OCI-LY1 (cell line): ENCODE measurements at regions not wholly inside any gene's neighbourhood (a gene's known extent, or its start where the extent isn't known, plus 50 kb on each side); places are given as distances from the start of the nearest gene placed in this dataset.

ENCODE experiments used
- H2AFZ ChIP-seq: fragments of 200-600 bp; sonication (generic), shearing (Covaris generic); 2 replicates; pipeline ENCODE4 v1.6.0; 2014; ENCODE audit warnings: antibody characterized with exemption, mild to moderate bottlenecking, low read length
- H3F3A ChIP-seq: fragments of 200-600 bp; sonication (generic), shearing (Covaris generic); 2 replicates; pipeline ENCODE4 v1.6.0; 2014; ENCODE audit warnings: mild to moderate bottlenecking, antibody characterized with exemption, low read length, moderate library complexity; ENCODE audit not compliant: insufficient read depth
- H3K27ac ChIP-seq: fragments of 200-600 bp; sonication (generic); 2 replicates; pipeline ENCODE4 v1.5.1; 2014; ENCODE audit warnings: low read length, mixed run types, mild to moderate bottlenecking, low read depth; ENCODE audit not compliant: poor library complexity, severe bottlenecking
- H3K27me3 ChIP-seq: fragments of 200-600 bp; sonication (generic); 2 replicates; pipeline ENCODE4 v1.6.0; 2014; ENCODE audit warnings: antibody characterized with exemption, mild to moderate bottlenecking, low read length, moderate library complexity; ENCODE audit not compliant: insufficient read depth
- H3K36me3 ChIP-seq: fragments of 200-600 bp; sonication (generic); 2 replicates; pipeline ENCODE4 v1.6.1; 2014; ENCODE audit warnings: mild to moderate bottlenecking, antibody characterized with exemption, low read length, moderate library complexity, mixed read lengths; ENCODE audit not compliant: insufficient read depth
- H3K4me1 ChIP-seq: fragments of 200-600 bp; sonication (generic); 2 replicates; pipeline ENCODE4 v1.5.1; 2014; ENCODE audit warnings: mild to moderate bottlenecking, low read length, moderate library complexity; ENCODE audit not compliant: insufficient read depth, severe bottlenecking
- H3K4me2 ChIP-seq: fragments of 200-600 bp; sonication (generic), shearing (Covaris generic); 2 replicates; pipeline ENCODE4 v1.6.1; 2014; ENCODE audit warnings: low read length
- H3K4me3 ChIP-seq: fragments of 200-600 bp; sonication (generic); 2 replicates; pipeline ENCODE4 v1.5.1; 2014; ENCODE audit warnings: low read length, low read depth, mild to moderate bottlenecking, mixed read lengths; ENCODE audit not compliant: poor library complexity, severe bottlenecking
- H3K79me2 ChIP-seq: fragments of 200-600 bp; shearing (Covaris generic); 2 replicates; pipeline ENCODE4 v1.6.1; 2016; ENCODE audit warnings: mixed run types, low read length, mixed read lengths; ENCODE audit not compliant: insufficient read depth
- H3K9ac ChIP-seq: fragments of 200-600 bp; sonication (generic), shearing (Covaris generic); 2 replicates; pipeline ENCODE4 v1.6.1; 2014; ENCODE audit warnings: mild to moderate bottlenecking, low read length, mixed read lengths
- H3K9me2 ChIP-seq: fragments of 200-600 bp; sonication (generic), shearing (Covaris generic); 2 replicates; pipeline ENCODE4 v1.6.1; 2014; ENCODE audit warnings: low read depth, mild to moderate bottlenecking, low read length, mixed read lengths
- H3K9me3 ChIP-seq: fragments of 200-600 bp; shearing (Covaris generic); 2 replicates; pipeline ENCODE4 v1.6.1; 2014; ENCODE audit warnings: low read length, mixed read lengths
- H4K20me1 ChIP-seq: fragments of 200-600 bp; sonication (generic), shearing (Covaris generic); 2 replicates; pipeline ENCODE4 v1.6.0; 2016; ENCODE audit warnings: mild to moderate bottlenecking, low read length; ENCODE audit not compliant: insufficient read depth
- EZH2 ChIP-seq: fragments of 200-600 bp; sonication (generic), shearing (Covaris generic); IDR thresholded peaks from 2 replicates; pipeline ENCODE4 v1.8.0; 2017; ENCODE audit warnings: borderline replicate concordance, mixed run types, mild to moderate bottlenecking, antibody characterized with exemption, low read length, moderate library complexity, mixed read lengths
- TF ChIP-seq, protein P1 (sequence below): fragments of 200-600 bp; sonication (generic), shearing (Covaris generic); IDR thresholded peaks from 2 replicates; pipeline ENCODE4 v1.5.1; 2017; ENCODE audit warnings: mild to moderate bottlenecking, antibody characterized with exemption, low read length, moderate library complexity, mixed read lengths

- no peaks in the 10 kb centered on the region for H3K4me1 ChIP-seq
- H4K20me1 ChIP-seq, result no peaks in the 10 kb centered on the region
- H3F3A ChIP-seq, result no peaks in the 10 kb centered on the region
- no peak overlapping the region for H3K27ac ChIP-seq
- H3K36me3 ChIP-seq, result no peaks in the 10 kb centered on the region
- no peak overlapping the region for H2AFZ ChIP-seq
- TF ChIP-seq, protein P1, sequence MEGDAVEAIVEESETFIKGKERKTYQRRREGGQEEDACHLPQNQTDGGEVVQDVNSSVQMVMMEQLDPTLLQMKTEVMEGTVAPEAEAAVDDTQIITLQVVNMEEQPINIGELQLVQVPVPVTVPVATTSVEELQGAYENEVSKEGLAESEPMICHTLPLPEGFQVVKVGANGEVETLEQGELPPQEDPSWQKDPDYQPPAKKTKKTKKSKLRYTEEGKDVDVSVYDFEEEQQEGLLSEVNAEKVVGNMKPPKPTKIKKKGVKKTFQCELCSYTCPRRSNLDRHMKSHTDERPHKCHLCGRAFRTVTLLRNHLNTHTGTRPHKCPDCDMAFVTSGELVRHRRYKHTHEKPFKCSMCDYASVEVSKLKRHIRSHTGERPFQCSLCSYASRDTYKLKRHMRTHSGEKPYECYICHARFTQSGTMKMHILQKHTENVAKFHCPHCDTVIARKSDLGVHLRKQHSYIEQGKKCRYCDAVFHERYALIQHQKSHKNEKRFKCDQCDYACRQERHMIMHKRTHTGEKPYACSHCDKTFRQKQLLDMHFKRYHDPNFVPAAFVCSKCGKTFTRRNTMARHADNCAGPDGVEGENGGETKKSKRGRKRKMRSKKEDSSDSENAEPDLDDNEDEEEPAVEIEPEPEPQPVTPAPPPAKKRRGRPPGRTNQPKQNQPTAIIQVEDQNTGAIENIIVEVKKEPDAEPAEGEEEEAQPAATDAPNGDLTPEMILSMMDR, result no peak
- no peak for TF ChIP-seq EZH2
- H3K9me3 ChIP-seq, result no peaks in the 10 kb centered on the region
- H3K27me3 ChIP-seq, result no peaks in the 10 kb centered on the region; the same call in 1 of the 2 replicates
- no peak overlapping the region for H3K9ac ChIP-seq
- H3K9me2 ChIP-seq, result no peaks in the 10 kb centered on the region
- H3K79me2 ChIP-seq, result no peaks in the 10 kb centered on the region
- H3K4me3 ChIP-seq, result no peak overlapping the region
- H3K4me2 ChIP-seq, result no peak overlapping the region
Observed at GRCh38 chr18:46333431-46334135, 229.4 kb downstream of the HAUS1 start.

GRCh38 chr18:46334868-46335281 lies 230.7 kb downstream of the HAUS1 start:
- Histone ChIP-seq H3K9ac (no peak overlapping the region), H3K4me3 (no peak overlapping the region), H3F3A (no peaks in the 10 kb centered on the region), H3K9me2 (no peaks in the 10 kb centered on the region), H3K27me3 (no peaks in the 10 kb centered on the region; the same call in 1 of the 2 replicates), H3K27ac (no peak overlapping the region), H3K79me2 (no peaks in the 10 kb centered on the region), H3K36me3 (no peaks in the 10 kb centered on the region), H3K4me1 (no peaks in the 10 kb centered on the region), H4K20me1 (no peaks in the 10 kb centered on the region), H2AFZ (no peak overlapping the region), H3K9me3 (no peaks in the 10 kb centered on the region), H3K4me2 (no peak overlapping the region)
- no peak for TF ChIP-seq EZH2
- TF ChIP-seq, protein P1, result no peak

- no peak overlapping the region for H3K27ac ChIP-seq
- no peaks in the 10 kb centered on the region for H3K4me1 ChIP-seq
- no peak overlapping the region for H3K4me2 ChIP-seq
- no peaks in the 10 kb centered on the region for H3K36me3 ChIP-seq
- no peaks in the 10 kb centered on the region for H3K9me2 ChIP-seq
- H4K20me1 ChIP-seq, result no peaks in the 10 kb centered on the region
- H3K79me2 ChIP-seq, result no peaks in the 10 kb centered on the region
- no peak for TF ChIP-seq EZH2
- TF ChIP-seq, protein P1, result no peak
- no peak overlapping the region for H3K9ac ChIP-seq
- no peaks in the 10 kb centered on the region for H3F3A ChIP-seq
- H3K9me3 ChIP-seq, result no peaks in the 10 kb centered on the region
- H3K27me3 ChIP-seq, result no peaks in the 10 kb centered on the region; the same call in 1 of the 2 replicates
- H2AFZ ChIP-seq, result no peak overlapping the region
- H3K4me3 ChIP-seq, result no peak overlapping the region
Observed at GRCh38 chr18:46335534-46336101, 231.4 kb downstream of the HAUS1 start.
